ENCODE measurements at regions not wholly inside any gene's neighbourhood (a gene's known extent, or its start where the extent isn't known, plus 50 kb on each side); places are given as distances from the start of the nearest gene placed in this dataset.

GRCh38 chr7:17444673-17445072 is 146.2 kb downstream of the AHR start:
- no peak for DNase-seq (ENCODE audit: low read depth)
- H3K4me3 ChIP-seq (ENCODE audit: low read depth, low read length): no peak overlapping the region
- TF ChIP-seq, protein P1, sequence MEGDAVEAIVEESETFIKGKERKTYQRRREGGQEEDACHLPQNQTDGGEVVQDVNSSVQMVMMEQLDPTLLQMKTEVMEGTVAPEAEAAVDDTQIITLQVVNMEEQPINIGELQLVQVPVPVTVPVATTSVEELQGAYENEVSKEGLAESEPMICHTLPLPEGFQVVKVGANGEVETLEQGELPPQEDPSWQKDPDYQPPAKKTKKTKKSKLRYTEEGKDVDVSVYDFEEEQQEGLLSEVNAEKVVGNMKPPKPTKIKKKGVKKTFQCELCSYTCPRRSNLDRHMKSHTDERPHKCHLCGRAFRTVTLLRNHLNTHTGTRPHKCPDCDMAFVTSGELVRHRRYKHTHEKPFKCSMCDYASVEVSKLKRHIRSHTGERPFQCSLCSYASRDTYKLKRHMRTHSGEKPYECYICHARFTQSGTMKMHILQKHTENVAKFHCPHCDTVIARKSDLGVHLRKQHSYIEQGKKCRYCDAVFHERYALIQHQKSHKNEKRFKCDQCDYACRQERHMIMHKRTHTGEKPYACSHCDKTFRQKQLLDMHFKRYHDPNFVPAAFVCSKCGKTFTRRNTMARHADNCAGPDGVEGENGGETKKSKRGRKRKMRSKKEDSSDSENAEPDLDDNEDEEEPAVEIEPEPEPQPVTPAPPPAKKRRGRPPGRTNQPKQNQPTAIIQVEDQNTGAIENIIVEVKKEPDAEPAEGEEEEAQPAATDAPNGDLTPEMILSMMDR (IDR thresholded peaks at IDR 0.05; ENCODE audit: insufficient read depth, low read depth, low read length, missing control alignments): no peak

DNA sequence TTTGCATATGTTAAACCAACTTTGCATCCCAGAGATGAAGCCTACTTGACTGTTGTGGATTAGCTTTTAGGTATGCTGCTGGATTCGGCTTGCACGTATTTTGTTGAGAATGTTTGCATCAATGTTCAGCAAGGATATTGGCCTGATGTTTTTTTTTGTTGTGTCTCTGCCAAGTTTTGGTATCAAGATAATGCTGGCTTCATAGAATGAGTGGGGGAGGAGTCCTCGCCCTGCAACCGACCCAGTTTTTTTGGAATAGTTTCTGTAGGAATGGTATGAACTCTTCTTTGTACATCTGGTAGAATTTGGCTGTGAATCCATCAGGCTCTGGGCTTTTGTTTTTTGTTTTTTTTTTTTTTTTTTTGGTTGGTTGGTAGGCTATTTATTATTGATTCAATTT is 147.9 kb downstream of the AHR start:
- TF ChIP-seq, protein P1 (IDR thresholded peaks at IDR 0.05; ENCODE audit: insufficient read depth, low read depth, low read length, missing control alignments): no peak
- no peak for DNase-seq (ENCODE audit: low read depth)
- no peak overlapping the region for H3K4me3 ChIP-seq (ENCODE audit: low read depth, low read length)

DNA sequence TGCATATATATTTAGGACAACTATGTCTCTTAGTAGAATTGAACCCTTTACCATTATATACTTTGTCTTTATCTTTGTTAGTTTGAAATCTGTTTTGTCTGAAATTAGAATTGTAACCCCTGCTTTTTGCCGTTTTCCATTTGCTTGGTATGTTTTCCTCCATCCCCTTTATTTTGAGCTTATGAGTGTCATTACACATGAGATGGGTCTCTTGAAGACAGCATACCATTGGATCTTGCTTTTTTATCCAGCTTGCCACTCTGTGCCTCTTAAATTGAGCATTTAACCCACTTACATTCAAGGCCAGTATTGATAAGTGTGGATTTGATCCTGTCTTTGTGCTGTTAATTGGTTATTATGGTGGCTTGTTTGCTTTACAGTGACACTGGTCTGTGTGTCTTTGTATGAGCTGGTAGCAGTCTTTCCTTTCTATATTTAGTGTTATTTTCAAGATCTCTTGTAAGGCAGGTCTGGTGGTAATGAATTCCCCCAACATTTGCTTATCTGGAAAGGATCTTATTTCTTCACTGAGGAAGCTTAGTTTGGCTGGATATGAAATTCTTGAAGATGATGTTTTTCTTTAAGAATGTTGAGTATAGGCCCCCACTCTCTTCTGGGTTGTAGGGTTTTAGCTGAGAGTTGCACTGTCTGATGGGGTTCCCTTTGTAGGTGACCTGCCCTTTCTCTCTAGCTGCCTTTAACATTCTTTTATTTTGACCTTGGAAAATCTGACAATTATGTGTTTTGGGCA is 149.5 kb downstream of the AHR start:
- TF ChIP-seq, protein P1 (IDR thresholded peaks at IDR 0.05; ENCODE audit: insufficient read depth, low read depth, low read length, missing control alignments): no peak
- H3K4me3 ChIP-seq (ENCODE audit: low read depth, low read length): no peak overlapping the region
- no peak for DNase-seq (ENCODE audit: low read depth)

DNA sequence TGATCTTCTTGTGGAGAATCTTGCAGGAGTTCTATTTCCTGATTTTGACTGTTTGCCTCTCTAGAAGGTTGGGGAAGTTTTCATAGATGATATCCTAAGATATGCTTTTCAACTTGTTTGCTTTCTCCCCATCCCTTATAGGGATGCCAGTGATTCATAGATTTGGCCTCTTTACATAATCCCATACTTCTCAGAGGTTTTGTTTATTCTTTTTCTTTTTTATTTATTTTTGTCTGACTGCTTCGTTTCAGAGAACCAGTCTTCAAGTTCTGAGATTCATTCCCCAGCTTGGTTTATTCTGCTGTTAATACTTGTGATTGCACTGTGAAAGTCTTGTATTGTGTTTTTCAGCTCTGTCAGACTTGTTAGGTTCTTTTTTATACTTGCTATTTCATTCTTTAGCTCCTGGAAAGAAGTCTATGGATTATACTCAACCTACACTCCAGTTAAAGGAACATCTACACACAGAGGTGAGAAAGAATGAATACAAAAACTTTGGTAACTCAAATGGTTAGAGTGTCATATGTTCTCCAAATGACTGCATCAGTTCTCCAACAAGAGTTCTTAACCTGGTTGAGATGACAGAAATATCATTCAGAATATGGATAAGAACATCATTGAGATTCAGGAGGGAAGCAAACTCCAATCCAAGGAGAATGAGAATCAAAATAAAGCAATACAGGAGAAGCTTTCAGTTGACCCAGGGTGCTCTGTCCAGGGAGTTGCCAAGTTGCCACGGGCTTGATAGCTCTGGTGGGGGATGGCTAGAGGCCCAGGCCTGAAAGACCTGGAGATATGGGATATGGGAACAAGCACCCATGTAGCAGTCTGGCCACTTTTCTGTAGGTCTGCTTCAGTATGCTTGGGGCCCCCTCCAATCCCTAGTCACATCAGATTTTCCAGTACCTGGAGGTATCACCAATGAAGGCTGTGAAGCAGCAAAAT is 150.3 kb downstream of the AHR start:
- TF ChIP-seq, protein P1 (IDR thresholded peaks at IDR 0.05; ENCODE audit: insufficient read depth, low read depth, low read length, missing control alignments): no peak
- DNase-seq (ENCODE audit: low read depth): no peak

GRCh38 chr7:17456541-17456940 is 158.1 kb downstream of the AHR start:
- TF ChIP-seq, protein P1 (IDR thresholded peaks at IDR 0.05; ENCODE audit: insufficient read depth, low read depth, low read length, missing control alignments): no peak
- H3K4me3 ChIP-seq (ENCODE audit: low read depth, low read length): no peak overlapping the region
- DNase-seq (ENCODE audit: low read depth): no peak

More for the DNA sequence above, 150.3 kb downstream of the AHR start:
- no peak overlapping the region for H3K4me3 ChIP-seq (ENCODE audit: low read depth, low read length)

DNA sequence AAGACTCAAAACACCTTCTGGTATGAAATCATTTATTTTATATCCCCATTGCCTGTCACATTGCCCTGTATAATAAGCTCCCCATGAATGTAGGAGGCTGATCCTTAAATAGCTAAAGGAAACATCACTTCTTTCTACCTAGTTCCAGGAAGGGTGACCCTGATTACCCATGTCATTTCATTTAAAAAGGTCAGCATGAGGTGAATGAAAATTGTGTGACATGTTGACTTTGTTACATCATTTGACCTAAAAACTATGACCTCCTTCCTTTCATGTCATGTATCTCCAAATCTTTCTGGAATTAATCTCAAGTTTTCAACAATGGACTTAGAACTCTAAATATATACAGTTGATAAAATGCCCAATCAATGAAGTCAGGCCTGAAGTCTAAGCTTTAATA is 161.5 kb downstream of the AHR start:
- TF ChIP-seq, protein P1 (IDR thresholded peaks at IDR 0.05; ENCODE audit: insufficient read depth, low read depth, low read length, missing control alignments): no peak
- no peak for DNase-seq (ENCODE audit: low read depth)
- H3K4me3 ChIP-seq (ENCODE audit: low read depth, low read length): no peak overlapping the region

Data from GM12865 (cell line).